ENCODE measurements at regions not wholly inside any gene's neighbourhood (a gene's known extent, or its start where the extent isn't known, plus 50 kb on each side); places are given as distances from the start of the nearest gene placed in this dataset.
"Not testable (repeated sequence)": the region's sequence is repeated elsewhere in the genome, so short reads cannot be mapped to it uniquely, and the experiment has no call there.

DNA sequence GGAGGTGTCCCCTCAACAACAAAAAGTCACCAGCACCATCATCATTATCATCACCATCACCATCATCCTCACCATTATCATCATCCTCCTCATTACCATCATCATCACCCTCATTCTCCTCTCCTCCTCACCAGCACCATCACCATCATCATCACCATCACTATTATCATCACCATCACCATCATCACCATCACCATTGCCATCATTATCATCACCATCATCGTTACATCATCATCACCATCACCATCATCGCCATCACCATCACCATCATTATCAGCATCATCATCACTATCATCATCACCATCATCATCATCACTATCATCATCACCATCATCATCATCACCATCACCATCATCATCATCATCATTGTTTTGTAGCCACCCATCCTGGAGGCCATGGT lies 212.6 kb downstream of the MN1 start:
- no peak for DNase-seq

- DNase-seq, result no peak
These were observed 210.5 kb downstream of the MN1 start for GRCh38 chr22:27591060-27591459.

DNA sequence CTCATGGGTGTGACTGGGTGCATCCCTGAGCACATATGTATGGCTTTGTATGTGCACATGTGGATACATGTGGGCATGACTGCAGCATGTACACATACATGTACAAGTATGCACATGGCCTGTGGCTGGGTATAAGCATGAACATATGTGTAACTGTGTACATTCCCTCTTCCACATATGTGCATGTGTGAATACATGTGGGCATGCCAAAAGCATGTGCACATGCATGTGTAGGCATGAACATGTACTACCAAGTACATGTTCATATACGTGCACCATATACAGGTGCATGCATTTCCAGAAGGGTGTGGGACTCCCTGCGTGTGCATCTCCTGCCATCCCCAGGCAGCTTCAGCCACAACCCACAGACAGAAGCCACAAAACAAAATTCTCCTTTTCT lies 208.2 kb downstream of the MN1 start:
- DNase-seq, result no peak

DNA sequence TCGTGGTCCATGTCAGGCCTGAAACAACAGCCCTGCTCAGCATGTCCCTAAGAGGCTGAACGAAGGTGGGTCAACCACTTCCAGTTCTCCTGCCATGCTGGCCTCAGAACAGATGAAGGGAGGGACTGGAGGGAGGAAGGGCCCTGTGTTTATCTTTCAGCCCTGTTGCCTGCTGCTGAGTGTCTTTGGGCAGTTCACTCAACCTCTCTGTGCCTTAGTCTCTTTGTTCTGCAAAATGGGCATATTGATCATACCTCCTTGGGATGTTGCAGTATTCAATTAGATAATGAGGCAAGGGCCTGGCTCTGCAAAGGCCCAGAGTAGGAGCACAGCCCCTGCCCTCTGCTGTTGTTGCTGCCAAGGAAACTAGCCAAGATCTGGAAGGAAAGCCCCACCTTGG lies 207.5 kb downstream of the MN1 start:
- DNase-seq, result no peak

- DNase-seq, result no peak
These were observed 207.0 kb downstream of the MN1 start for GRCh38 chr22:27594474-27595134.

DNA sequence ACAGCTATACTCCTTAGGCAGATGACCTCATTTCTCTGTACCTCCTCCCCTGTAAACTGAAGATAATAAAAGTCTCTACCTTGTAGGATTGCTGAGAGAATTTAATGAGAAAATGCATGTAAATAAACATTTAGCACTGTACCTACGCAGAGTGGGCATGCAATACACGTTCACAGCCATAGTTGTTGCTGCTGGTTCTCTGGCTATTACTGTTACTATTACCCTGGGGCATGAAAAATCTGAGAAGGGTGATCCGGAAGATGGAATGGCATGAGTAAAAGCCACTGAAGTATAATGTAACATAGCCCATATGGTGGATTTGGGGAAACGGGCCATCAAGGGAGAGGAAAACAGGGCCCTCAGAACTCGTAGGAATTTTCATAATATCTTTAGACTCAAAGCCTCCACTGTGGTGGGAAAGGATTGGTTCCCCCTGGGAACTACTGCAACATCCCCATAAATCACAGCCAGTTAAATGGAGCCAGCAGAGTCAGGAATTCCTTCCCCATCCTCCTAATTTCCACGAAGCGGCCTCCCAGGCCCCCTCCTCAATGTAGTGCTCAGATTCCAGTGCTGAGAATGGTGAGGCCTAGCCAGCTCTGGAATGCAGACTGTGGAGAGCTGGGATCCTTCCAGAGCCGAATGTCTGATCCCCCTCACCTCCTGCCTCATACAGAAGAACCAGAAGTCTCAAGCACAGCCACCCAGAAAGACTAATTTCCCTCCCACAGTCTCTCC lies 205.3 kb downstream of the MN1 start:
- no peak for DNase-seq

GRCh38 chr22:27597703-27598444 lies 203.7 kb downstream of the MN1 start:
- DNase-seq, result no peak

GRCh38 chr22:27598792-27599191 lies 202.8 kb downstream of the MN1 start:
- DNase-seq, result no peak

- DNase-seq, result no peak
These were observed 200.4 kb downstream of the MN1 start for GRCh38 chr22:27601195-27601594.

DNA sequence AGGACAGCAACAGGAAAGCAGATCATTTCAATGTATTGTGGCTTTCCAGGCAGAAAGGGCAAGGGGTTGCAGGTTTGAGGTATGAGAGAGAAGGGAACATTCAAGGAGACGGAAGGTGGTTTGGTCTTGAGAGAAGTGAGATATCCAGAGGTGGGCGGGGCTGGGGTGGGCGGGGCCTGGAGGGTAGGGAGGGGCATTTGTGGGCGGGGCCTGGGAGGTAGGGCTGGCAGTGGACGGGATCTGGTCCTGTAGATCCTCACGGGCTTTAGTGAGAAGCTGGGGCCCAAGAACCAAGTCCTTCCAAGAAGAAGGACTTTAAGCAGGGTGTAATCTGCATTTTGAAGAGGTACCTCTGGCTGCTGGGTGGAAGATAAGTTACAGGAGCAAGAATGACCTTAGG lies 199.2 kb downstream of the MN1 start:
- DNase-seq, result no peak

- no peak for DNase-seq
These were observed 198.3 kb downstream of the MN1 start for GRCh38 chr22:27603111-27603799.

DNA sequence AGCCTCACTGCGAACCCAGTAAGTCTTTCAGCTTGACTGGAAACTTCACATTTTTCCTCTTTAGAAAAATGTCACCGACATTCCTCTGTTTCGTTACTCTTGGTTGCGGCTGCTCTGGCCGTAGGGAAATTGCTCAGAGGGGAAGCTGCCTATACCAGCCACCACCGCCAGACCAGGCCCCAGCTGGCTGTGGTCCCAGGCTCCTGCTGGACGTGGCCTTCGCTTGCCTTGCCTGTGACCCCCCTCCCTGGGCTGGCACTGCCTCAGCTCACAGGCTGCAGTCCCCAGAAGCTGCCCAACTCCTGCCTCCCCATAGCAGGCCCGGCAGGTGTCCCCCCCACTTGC lies 197.8 kb downstream of the MN1 start:
- no peak for DNase-seq

GRCh38 chr22:27605390-27605789 lies 196.2 kb downstream of the MN1 start:
- no peak for DNase-seq

- DNase-seq, result not testable (repeated sequence)
These were observed 193.8 kb downstream of the MN1 start for GRCh38 chr22:27607750-27608149.

- no peak for DNase-seq
These were observed 192.1 kb downstream of the MN1 start for GRCh38 chr22:27609451-27609888.

GRCh38 chr22:27610164-27610563 lies 191.4 kb downstream of the MN1 start:
- DNase-seq, result not testable (repeated sequence)

DNA sequence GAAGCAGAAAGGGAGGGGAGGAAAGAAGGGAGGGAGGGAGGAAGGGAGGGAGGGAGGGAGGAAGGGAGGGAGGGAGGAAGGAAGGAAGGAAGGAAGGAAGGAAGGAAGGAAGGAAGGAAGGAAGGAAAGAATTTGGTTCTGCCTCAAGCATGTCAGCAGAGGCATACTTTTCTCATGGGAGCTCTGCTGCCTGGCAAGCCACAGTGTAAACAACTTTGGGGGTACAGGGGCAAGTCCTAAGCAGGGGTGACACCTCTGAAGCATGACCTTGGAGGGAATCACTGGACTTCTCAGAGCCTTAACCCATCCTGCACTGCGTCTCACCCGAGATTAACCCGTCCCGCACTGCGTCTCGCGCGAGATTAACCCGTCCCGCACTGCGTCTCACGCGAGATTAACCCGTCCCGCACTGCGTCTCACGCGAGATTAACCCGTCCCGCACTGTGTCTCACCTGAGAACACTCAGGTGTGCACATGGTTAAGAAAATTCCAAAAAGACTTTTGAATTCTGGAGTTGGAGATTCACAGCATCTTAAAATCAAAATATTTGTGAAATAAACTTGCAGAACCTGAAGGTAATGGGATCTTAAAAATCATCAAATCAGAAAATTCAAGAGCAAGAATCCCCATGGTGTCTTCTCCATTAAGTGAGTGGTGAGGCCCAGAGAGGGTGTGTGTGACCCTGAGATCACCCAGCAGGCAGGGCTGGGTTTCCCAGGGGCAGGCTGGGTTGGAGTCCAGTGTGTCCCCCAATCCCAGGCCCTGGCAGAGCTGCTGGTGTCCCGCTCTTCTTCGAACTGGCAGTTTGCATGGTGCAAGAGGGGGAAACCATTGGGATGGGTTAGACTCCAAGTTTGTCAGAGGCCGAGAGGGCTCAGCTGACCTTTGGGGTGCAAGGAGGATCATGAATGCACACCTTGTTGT lies 190.4 kb downstream of the MN1 start:
- no peak for DNase-seq

GRCh38 chr22:27612115-27612514 lies 189.4 kb downstream of the MN1 start:
- no peak for DNase-seq

DNA sequence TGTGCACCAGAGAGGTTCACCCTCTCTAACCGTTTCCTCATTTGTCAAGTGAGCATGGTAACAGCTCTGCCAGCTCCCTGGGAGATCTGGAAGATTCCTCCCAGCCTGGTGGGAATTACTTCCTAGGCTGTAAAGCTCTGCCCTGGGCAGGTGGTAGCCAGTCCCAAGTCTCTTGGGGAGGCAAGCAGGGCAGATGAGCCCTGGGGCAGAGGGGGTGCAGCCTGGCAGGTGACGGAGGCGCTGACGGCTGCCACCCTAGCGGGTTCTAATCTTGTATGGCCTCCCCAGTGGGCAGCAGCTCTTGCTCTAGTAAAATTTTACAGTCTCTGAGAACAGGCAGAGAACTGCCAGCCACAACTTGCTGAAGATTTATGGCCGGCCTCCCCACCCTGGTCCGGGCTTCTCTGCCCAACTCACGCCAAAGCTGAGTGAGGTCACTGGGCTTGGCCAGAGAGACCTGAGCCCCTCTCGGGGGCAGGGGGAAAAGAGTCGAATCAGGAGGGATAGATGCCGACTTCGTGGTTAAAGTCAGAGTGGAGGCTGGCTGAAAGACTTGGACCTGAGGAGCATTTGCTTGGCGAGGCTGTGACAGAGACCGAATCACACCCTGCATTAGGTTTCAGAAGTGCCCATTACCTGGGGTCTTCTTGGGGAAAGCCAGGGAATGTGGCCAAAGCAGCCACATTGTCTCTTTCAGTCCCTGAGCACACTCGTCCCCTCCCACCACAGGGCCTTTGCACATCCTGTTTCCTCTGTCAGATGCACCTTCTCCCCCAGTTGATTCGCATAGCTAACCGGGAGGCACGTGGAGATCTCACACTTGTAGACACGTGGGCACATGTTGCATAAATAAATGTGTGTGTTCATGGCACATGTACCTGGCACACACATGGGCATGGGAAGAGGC lies 188.2 kb downstream of the MN1 start:
- no peak for DNase-seq

GRCh38 chr22:27614006-27614649 lies 187.4 kb downstream of the MN1 start:
- no peak for DNase-seq

DNA sequence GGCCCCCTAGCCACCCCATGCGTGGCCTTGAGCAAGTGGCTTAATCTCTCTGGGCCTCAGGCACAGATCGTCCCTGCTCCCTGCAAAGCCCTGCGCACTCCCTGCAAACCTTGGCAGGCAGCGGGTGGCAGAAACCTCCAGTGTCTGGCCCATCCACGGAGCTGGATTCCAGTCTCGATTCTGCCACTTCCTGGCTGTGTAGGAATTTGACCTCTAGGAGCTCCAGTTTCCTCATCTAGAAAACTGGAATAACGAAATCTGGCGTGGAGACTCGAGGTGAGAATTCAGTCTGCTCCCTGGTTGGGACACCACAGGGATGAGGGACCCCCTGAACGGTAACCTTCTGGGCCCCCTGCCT lies 186.9 kb downstream of the MN1 start:
- DNase-seq, result no peak

Measured in stimulated activated naive CD4-positive, alpha-beta T cell treated with Interleukin-2 at 50 U/mL for 16 hours (primary cell).